COLO668 (cell line): ENCODE measurements at regions not wholly inside any gene's neighbourhood (a gene's known extent, or its start where the extent isn't known, plus 50 kb on each side); places are given as distances from the start of the nearest gene placed in this dataset.

Experiments used
- DNase-seq: peaks from one replicate; lab custom pipeline; 2025; ENCODE audit not compliant: unreplicated experiment; lab: John Stamatoyannopoulos, UW

GRCh38 chr22:47716890-47717615, 954.6 kb downstream of the TBC1D22A start:
- DNase-seq = no peak

- no peak for DNase-seq
Measured at GRCh38 chr22:47715866-47716578, 953.6 kb downstream of the TBC1D22A start.

GRCh38 chr22:47713941-47714340, 951.5 kb downstream of the TBC1D22A start:
- DNase-seq = no peak

GRCh38 chr22:47710135-47710534, 947.7 kb downstream of the TBC1D22A start:
- no peak for DNase-seq

GRCh38 chr22:47705350-47705749, 942.9 kb downstream of the TBC1D22A start:
- no peak for DNase-seq

- DNase-seq = peak; percentile 31
Measured at GRCh38 chr22:47698906-47699305, 936.5 kb downstream of the TBC1D22A start.

GRCh38 chr22:47697861-47698260, 935.4 kb downstream of the TBC1D22A start:
- no peak for DNase-seq

- DNase-seq = no peak
Measured at GRCh38 chr22:47696776-47697175, 934.3 kb downstream of the TBC1D22A start.

- no peak for DNase-seq
Measured at GRCh38 chr22:47695176-47695575, 932.7 kb downstream of the TBC1D22A start.

- no peak for DNase-seq
Measured at GRCh38 chr22:47694536-47695130, 932.2 kb downstream of the TBC1D22A start.

- DNase-seq = no peak
Measured at GRCh38 chr22:47693606-47694005, 931.2 kb downstream of the TBC1D22A start.

GRCh38 chr22:47692811-47693210, 930.4 kb downstream of the TBC1D22A start:
- DNase-seq = no peak

- no peak for DNase-seq
Measured at GRCh38 chr22:47691152-47691895, 928.9 kb downstream of the TBC1D22A start.

GRCh38 chr22:47690586-47690985, 928.1 kb downstream of the TBC1D22A start:
- DNase-seq = no peak

- DNase-seq = no peak
Measured at GRCh38 chr22:47690166-47690565, 927.7 kb downstream of the TBC1D22A start.

GRCh38 chr22:47687776-47688175, 925.3 kb downstream of the TBC1D22A start:
- no peak for DNase-seq

- DNase-seq = no peak
Measured at GRCh38 chr22:47687346-47687655, 924.9 kb downstream of the TBC1D22A start.

- DNase-seq = no peak
Measured at GRCh38 chr22:47686594-47687345, 924.3 kb downstream of the TBC1D22A start.

- no peak for DNase-seq
Measured at GRCh38 chr22:47681411-47682165, 919.1 kb downstream of the TBC1D22A start.

GRCh38 chr22:47678636-47679287, 916.3 kb downstream of the TBC1D22A start:
- DNase-seq = peak; percentile 42
